Stomach (tissue), 8 donors: ENCODE measurements at regions not wholly inside any gene's neighbourhood (a gene's known extent, or its start where the extent isn't known, plus 50 kb on each side); places are given as distances from the start of the nearest gene placed in this dataset.

Experiments
- DNase-seq, 2 donors: peaks; one replicate each; pipeline versions ENCODE4 v3.0.0 to v3.0.0-alpha.2; 2013 to 2019
- H3K27ac ChIP-seq, 5 donors: fragments of 200-600 bp in 4 of 5; sonication (generic) in 4 of 5; one replicate each; pipeline ENCODE4 v1.5.1; 2013 to 2019; ENCODE audit warnings: mild to moderate bottlenecking in 1 of 5, moderate library complexity in 1 of 5
- H3K27me3 ChIP-seq, 3 donors: fragments of 200-600 bp; sonication (generic); one replicate each; pipeline ENCODE4 v1.5.1; 2017 to 2019; ENCODE audit warnings: mixed run types in 1 of 3
- H3K36me3 ChIP-seq, 4 donors: fragments of 200-600 bp; sonication (generic); 1 replicate in 3 of 4; 2 replicates in 1 of 4; pipeline ENCODE4 v1.5.1; 2016 to 2019
- H3K4me1 ChIP-seq, 4 donors: fragments of 200-600 bp; sonication (generic); one replicate each; pipeline ENCODE4 v1.5.1; 2016 to 2019
- H3K4me3 ChIP-seq, 4 donors: fragments of 200-600 bp; sonication (generic) in 3 of 4; one replicate each; pipeline ENCODE4 v1.5.1; 2016 to 2019; ENCODE audit warnings: mild to moderate bottlenecking in 1 of 4
- H3K9me3 ChIP-seq, 4 donors: fragments of 200-600 bp; sonication (generic); one replicate each; pipeline ENCODE4 v1.5.1; 2016 to 2019
- EP300 ChIP-seq: sonication (generic); formaldehyde crosslinking; IDR thresholded peaks from one replicate; pipeline ENCODE4 v1.6.1; 2017; ENCODE audit warnings: antibody characterized with exemption
- POLR2A ChIP-seq, 4 donors: fragments of 450-650 bp; IDR thresholded peaks; one replicate each; pipeline ENCODE4 v1.6.1; 2016; ENCODE audit warnings: antibody characterized with exemption in 4 of 4, control low read depth in 2 of 4, mild to moderate bottlenecking in 1 of 4, moderate library complexity in 1 of 4
- POLR2AphosphoS5 ChIP-seq, 3 donors: sonication (generic); formaldehyde crosslinking; IDR thresholded peaks; one replicate each; pipeline ENCODE4 v1.6.1; 2016; ENCODE audit warnings: antibody characterized with exemption in 3 of 3
- WGBS, 5 donors: extraction: QIAGEN DNeasy Blood & Tissue Kit in 3 of 5; methylation state at CpG; one replicate each; pipeline versions ENCODE4 v1.1.5 to v1.1.7; 2013 to 2018; 5-methylcytosine and 5-hydroxymethylcytosine counted together
- intact Hi-C: fragments of 100-400 bp; cut with DNase I; formaldehyde crosslinking; loops from one replicate; pipeline ENCODE4 v1.15.1; 2023; ENCODE audit warnings: low total_unique reads
- TF ChIP-seq, protein P1 (sequence below), 7 experiments: fragments of 450-650 bp in 4 of 7; fragments of 200-600 bp in 3 of 7; sonication (generic) in 3 of 7; IDR thresholded peaks; one replicate each; pipeline ENCODE4 v1.5.1; 2016 to 2019; ENCODE audit warnings: antibody characterized with exemption in 7 of 7, control low read depth in 2 of 7, mild to moderate bottlenecking in 1 of 7
- donor health status: healthy with polysubstance abuse.
- donor health status: Bipolar disorder and iron deficiency.
- donor health status: healthy.

DNA sequence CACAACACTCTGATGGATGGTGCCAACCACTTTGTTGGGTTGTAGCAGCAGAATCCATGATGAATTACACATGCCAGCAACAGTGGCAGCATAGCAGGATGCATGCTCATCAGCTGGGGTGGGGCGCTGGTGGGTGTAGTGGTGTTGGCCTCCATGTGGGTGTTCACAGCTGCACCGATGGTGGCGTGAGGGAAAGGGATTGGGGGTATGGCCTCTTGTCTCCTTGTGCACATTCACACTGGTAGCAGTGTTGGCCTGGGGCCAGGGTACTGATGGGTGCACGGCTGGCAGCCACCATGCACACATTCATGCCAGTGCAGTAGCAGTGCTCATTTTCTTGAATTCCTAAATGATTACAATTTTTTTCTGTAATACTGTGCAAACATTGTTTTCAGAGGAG lies 2748.8 kb upstream of the PCDH20 start:
- Histone ChIP-seq H3K27me3 (no peaks in the 10 kb centered on the region), H3K4me3 (no peak overlapping the region), H3K4me1 (no peaks in the 10 kb centered on the region), H3K27ac (no peak overlapping the region), H3K36me3 (no peaks in the 10 kb centered on the region), H3K9me3 (peaks cover 0 to 6% (median 0%) of the 10 kb centered on the region in 4 donors)
- TF ChIP-seq EP300 = no peak
- no peak for TF ChIP-seq POLR2AphosphoS5 (IDR thresholded peaks at IDR 0.05)
- TF ChIP-seq POLR2A (IDR thresholded peaks at IDR 0.05) = no peak
- TF ChIP-seq, protein P1, sequence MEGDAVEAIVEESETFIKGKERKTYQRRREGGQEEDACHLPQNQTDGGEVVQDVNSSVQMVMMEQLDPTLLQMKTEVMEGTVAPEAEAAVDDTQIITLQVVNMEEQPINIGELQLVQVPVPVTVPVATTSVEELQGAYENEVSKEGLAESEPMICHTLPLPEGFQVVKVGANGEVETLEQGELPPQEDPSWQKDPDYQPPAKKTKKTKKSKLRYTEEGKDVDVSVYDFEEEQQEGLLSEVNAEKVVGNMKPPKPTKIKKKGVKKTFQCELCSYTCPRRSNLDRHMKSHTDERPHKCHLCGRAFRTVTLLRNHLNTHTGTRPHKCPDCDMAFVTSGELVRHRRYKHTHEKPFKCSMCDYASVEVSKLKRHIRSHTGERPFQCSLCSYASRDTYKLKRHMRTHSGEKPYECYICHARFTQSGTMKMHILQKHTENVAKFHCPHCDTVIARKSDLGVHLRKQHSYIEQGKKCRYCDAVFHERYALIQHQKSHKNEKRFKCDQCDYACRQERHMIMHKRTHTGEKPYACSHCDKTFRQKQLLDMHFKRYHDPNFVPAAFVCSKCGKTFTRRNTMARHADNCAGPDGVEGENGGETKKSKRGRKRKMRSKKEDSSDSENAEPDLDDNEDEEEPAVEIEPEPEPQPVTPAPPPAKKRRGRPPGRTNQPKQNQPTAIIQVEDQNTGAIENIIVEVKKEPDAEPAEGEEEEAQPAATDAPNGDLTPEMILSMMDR (IDR thresholded peaks at IDR 0.05) = no peak
- DNase-seq = no peak
- WGBS, 5 donors = 75 to 94% (median 88%) methylated on average over 4 of the region's 4 CpGs
- intact Hi-C loops = no loop called here

DNA sequence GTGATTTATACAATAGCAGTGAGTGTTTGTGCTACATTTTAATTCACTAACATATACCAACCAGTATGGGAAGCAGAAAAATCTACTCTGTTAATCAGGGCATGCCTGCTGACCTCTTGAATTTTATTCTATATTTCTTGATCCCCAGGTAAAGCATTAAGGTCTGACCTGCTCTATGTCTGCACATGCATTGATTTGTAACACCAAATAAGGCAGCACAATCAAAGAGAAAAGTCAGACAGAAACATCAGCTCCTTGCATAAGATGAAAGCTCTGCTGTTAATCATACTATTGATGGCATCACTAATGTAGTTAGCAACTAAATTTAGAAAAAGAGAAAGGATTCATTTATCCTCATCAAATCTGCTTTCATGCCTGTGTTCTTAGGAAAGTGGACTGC lies 2744.8 kb upstream of the PCDH20 start:
- no peak overlapping the region for H3K27ac ChIP-seq
- peaks cover 0 to 6% (median 0%) of the 10 kb centered on the region in 4 donors for H3K9me3 ChIP-seq
- no peaks in the 10 kb centered on the region for H3K36me3 ChIP-seq
- H3K4me3 ChIP-seq = no peak overlapping the region
- no peaks in the 10 kb centered on the region for H3K4me1 ChIP-seq
- no peak for TF ChIP-seq POLR2A (IDR thresholded peaks at IDR 0.05)
- no peak for TF ChIP-seq POLR2AphosphoS5 (IDR thresholded peaks at IDR 0.05)
- TF ChIP-seq, protein P1 (IDR thresholded peaks at IDR 0.05) = no peak
- no peak for TF ChIP-seq EP300
- intact Hi-C loops = no loop called here
- H3K27me3 ChIP-seq = no peaks in the 10 kb centered on the region
- DNase-seq = no peak

DNA sequence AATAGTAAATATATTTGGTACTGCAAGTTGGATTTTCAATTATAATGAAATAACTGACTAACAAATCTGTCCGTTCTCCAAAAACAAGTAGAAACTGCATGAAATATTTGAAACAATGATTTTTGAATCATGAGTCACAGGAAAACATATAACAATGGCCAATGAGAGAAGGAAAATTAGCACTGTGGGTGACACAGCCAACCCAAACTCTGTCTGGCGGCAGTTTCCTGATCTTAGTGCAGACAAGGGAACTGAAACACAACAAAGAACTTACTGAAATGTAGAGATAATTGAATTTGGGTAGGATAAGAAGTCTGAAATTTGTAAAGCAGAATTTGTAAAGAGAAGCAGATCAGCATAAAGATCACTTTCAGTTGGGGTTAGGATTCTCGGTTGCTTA lies 2743.3 kb upstream of the PCDH20 start:
- no peaks in the 10 kb centered on the region for H3K4me1 ChIP-seq
- H3K27ac ChIP-seq = no peak overlapping the region
- H3K27me3 ChIP-seq = no peaks in the 10 kb centered on the region
- TF ChIP-seq POLR2A (IDR thresholded peaks at IDR 0.05) (no peak), EP300 (no peak), POLR2AphosphoS5 (IDR thresholded peaks at IDR 0.05) (no peak)
- TF ChIP-seq, protein P1 (IDR thresholded peaks at IDR 0.05) = no peak
- H3K4me3 ChIP-seq = no peak overlapping the region
- H3K36me3 ChIP-seq = no peaks in the 10 kb centered on the region
- H3K9me3 ChIP-seq = no peaks in the 10 kb centered on the region
- 65 to 81% (median 68%) methylated on average over 3 of the region's 3 CpGs for WGBS, 5 donors
- DNase-seq = no peak
- intact Hi-C loops = no loop called here

DNA sequence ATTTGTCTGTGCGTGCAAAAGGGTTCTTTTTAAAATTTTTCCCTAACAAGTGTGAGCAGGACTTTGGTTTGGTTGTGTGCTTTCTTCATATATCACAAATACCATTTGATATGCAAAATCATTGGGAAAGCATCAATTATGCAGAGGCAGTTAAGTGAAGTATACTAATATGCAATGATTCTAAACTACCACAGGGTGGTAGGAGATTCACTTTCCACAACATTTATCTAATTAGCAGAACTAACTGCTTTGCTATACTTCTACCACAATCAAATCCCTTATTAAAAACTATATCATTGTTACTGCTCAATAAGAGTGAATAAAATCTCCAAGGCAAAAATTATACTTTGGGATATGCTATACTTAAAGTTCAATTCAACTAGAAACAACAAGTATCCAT lies 2738.9 kb upstream of the PCDH20 start:
- Histone ChIP-seq H3K36me3 (no peaks in the 10 kb centered on the region), H3K9me3 (no peaks in the 10 kb centered on the region), H3K27ac (no peak overlapping the region), H3K4me1 (no peaks in the 10 kb centered on the region), H3K4me3 (no peak overlapping the region), H3K27me3 (no peaks in the 10 kb centered on the region)
- 78 to 90% (median 85%) methylated on average over 1 of the region's 1 CpG for WGBS, 5 donors
- DNase-seq = no peak
- intact Hi-C loops = no loop called here
- no peak for TF ChIP-seq POLR2A (IDR thresholded peaks at IDR 0.05)
- no peak for TF ChIP-seq POLR2AphosphoS5 (IDR thresholded peaks at IDR 0.05)
- no peak for TF ChIP-seq EP300
- TF ChIP-seq, protein P1 (IDR thresholded peaks at IDR 0.05) = no peak
